HG02840 (cell line): ENCODE measurements at regions not wholly inside any gene's neighbourhood (a gene's known extent, or its start where the extent isn't known, plus 50 kb on each side); places are given as distances from the start of the nearest gene placed in this dataset.

Source experiments
- ATAC-seq: cut with Tn5 transposase; IDR thresholded peaks from one replicate; pipeline ENCODE4 v1.9.1; 2021; ENCODE audit warnings: mild to moderate bottlenecking, moderate library complexity, moderate number of reproducible peaks; ENCODE audit not compliant: unreplicated experiment, low FRiP score

DNA sequence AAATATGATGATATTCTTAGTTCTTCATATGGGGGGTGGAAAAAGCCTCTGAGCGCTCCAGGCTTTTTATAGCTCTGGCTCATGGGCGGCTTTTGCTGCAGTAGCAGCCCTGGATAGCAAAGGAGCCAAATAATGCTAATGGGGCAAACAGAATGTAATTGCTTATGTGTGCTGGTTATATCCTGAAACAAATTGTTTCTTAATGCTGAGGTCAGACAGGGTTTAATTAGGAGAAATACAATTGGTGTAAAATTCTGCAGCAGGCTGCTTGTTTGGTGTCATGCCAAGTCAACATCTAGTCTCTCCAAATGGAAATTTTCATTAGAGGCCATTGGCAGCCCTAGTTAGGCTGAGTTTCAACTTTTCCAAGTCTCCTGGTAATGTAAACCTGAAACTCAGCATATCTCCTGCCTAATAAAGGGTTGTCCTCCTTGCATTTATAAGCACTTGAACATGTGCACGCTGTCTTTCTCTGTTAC is 530.1 kb upstream of the NOX3 start:
- no peak for ATAC-seq

DNA sequence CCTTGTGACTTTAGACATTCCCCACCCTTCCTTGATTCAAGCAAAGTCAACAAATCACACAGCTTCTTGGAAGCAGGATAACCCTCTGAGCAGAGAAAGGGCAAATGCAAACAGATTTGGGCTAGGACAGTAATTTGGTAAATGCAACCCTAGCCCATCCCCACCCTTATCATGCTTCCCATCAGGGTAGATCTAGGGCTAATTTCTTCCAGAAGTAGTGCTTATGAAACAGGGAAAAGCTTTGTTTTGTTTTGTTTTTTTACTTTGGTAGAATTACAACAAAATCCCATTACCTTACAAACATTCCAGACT is 525.1 kb upstream of the NOX3 start:
- ATAC-seq = no peak

DNA sequence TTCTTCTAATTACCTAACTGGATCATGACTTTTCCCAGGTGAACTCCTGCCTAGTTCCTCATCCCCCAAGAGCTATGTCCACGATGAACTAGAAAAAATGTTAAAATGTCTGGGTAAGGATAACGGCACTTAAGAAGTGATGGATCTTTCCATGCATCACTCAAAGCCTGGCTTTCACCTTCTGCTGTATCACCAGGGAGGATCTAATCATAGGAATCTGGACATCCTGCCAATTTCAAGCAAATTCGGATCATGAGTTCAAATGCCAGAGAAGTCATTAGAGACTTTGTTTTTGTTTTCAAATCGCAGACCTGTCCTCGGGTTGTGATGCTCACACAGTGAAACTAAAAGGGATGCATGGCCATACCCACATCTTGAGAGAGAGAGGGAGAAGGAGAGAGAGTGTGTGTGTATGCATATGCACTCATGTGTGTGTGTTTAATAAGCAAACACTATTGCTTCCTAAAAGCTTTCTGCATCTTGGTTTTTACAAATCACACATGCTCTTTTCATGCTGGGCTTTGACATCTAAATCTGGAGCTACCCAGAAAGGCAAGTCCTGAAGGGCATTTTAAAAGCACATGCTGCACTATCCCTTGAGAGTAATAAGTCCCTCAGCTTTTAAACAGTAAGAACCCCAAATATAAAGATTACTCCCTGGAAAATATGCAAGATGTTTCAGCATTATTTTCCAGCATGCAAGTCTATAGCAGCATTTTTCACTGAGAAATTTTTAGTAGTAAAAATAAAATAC is 524.6 kb upstream of the NOX3 start:
- no peak for ATAC-seq

DNA sequence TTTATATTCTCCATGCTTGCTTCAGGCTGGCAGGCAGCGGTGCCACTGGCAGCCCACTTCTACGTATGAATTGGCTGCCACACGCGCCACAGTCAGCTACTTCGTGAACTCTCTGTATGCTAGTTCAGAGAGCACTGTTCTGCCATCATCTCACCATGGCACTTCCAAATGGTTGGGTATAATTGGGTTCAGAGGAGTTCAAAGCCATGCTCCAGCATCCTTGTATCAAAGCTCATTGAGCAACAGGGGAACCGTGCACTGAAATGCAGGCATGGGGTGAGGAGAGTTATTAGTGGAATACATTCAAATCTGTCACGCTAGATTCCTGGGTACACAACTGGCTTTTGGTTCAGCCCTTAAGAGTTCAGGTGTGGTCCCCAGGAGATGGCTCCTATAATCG is 519.9 kb upstream of the NOX3 start:
- no peak for ATAC-seq

DNA sequence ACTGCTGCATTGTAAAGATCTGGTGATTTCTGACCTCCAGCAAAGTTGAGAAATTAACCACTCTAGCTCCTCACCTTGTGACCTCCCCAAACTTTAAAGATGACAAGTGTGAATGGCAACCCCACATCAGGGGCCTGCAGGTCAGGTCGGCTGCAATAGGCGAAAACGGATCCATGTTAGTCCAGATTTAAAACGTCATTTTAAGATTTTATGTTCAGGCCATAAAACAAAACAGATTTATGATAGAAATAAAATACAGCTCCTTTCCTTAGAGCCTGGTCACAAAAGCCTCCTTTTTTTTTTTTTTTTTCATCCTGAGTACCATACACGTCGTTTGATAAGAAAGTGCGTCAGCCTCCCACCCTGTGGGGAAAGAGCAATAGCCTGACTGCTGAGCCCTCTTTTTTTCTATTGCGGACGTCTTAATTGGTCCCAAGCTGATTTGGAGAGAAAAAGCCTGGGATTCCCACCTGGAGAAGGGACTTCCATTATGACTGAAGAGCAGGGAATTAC is 519.2 kb upstream of the NOX3 start:
- no peak for ATAC-seq

DNA sequence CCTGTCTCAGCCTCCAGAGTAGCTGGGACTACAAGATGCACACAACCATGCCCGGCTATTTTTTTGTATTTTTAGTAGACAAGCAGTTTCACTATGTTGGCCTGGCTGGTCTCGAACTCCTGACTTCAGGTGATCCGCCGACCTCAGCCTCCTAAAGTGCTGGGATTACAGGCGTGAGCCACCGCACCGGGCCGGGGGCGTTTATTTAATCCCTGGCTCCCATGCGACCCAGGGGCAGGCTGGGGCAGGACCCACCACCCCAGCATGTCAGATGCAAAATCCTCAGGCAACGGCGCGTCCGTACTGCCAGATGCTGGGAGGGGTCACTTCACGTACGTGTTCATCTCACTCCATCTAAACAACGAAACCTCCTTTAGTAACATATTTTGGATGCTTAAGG is 518.7 kb upstream of the NOX3 start:
- no peak for ATAC-seq

DNA sequence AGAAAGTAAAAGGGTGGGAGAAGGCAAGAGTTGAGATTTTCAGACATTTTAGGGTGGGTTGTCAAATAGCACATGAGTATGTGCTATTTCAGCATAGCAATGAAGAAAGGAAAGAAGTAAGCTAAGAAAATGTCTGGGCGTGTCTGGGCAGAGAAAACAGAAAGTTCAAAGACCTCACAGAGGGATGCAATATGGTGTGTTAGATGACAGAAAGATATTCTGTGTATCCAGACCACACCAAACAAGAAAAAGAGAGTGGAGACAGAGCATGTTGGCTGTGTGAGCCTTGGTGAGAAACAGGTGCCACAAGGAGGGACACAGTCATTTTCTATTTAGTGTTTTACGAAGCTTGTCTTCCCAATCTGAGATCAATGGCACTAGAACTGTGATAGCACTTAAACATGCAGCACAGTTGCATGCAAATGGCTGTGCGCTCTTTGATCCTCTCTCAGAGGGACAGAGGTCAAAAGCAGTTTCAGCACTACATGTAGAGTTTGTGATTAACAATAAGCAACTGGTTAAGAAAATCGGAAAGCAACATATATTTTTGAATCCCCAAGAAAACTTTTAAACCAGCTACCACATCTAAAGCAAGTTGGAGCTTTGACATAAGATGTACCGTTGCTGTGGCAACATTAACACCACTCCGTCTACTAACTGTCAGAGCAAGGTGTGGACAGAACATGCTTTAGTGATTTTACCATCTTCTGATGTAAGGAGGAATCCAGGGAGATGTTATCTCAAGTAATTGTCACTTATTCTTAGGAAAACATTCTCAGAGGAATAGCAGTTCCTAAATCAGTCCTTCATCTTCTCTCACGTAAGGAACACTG is 515.5 kb upstream of the NOX3 start:
- no peak for ATAC-seq

DNA sequence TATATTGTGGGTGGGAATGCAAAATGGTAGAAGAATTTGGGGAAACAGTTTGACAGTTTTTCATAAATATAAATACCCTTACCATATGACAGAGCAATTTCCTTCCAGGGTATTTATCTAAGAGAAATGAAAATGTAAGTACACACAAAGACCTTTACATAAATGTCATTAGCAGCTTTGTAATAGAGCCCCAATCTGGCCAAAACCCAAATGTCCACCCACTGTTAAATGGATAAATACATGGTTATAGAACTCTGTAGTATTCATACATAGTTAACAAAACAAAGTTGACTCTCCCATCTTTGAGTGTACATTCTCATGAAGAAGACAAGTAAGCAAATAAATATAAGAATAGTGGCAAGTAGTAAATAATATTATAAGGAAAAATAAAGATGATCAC is 514.8 kb upstream of the NOX3 start:
- no peak for ATAC-seq

DNA sequence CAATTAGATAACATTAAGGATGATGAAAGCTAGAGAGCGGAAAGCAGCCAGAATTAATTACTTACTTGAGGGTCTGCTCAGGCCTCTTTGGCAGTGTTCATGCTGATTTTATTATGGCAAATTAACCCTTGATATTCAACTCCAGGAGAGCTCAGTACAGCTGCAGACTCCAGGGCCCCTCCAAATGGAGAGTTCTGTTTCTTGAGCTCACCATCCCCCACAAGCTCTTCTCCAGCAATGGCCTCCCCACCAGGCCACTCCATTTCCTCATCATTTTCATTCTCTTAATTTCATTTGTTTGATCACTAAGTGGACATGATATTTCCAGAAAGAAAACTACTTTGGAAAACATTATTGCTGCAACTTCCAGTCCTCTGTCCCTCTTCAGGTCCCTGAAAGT is 513.3 kb upstream of the NOX3 start:
- no peak for ATAC-seq

DNA sequence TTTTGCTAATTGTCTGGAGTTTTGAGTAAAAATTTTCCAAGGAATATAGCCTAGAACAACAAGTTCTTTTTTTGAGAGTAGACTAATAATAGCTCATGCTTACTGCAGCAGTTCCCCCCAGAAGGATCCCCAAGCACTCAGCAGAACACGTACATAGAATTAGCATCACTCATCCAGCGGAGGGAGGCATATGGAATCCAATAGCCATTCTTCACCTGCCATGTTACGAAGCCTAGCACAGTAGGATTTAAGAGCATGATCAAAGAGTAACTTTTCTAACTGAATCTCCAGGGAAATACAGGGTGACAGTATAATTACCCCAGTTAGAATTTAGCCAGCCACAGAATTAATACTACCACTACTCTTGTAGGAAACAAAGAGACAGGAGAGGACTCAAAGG is 511.7 kb upstream of the NOX3 start:
- ATAC-seq = no peak

DNA sequence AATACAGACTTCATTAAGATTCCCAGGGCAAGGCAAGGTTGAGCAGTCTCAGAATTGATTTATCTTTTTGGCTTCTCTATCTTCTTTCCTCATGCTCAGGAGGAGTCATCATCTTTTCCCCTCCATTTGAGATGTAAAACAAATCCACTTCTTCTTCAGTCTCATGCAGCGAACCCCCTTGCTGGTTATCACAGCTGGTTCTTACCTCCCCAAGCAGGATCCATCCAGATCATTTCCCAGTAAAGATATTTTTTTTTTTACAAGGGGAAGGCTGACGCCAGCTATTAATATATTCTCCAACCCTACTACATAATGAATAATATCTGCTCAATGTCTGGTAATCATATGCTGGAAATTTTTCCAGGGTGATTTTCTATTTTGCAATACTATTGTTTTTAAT is 508.9 kb upstream of the NOX3 start:
- no peak for ATAC-seq

DNA sequence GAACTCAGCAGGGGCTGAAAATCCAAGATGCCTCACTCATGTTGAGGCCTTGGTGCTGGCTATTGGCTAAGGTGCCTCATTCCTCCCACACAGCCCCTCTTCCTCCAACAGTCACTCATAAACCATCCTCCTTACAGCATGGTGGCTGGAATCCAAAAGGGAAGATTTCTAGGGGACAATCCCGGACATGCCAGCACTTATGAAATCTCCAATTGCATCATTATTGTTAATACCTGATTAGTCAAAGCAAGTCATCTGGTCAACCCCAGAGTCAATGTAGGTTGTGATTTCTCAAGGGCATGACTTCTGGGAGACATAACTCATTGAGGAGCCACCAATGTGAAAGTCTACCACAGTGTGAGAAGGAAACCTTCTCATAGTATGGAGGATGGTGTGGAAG is 506.6 kb upstream of the NOX3 start:
- ATAC-seq = no peak

DNA sequence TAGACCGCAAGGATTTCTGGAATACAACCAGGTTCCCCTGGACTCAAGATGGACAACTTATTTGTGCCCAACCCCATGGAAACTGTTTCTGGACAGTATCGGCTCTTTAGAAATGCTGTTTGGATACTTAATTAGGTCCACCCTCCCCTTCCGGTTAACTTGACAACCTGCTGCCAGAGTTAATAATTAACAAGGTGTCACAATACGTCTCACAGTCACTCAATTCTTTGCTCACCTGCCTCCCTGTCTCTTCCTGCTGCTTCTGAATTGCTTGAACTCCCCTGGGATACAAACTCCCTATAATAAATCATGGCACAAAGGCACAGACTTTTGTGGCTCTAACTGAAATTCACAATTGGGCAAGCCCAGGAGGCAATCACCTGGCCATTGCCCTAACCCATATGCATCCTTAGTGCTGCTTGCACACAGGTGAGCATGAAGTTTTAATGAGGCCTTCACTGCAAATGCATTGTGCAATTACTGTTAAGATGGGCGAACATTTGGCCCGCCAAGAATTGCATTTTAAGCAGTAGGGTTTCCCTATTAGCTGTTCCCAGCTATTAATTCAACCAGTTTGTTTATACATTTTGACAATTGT is 504.4 kb upstream of the NOX3 start:
- no peak for ATAC-seq

DNA sequence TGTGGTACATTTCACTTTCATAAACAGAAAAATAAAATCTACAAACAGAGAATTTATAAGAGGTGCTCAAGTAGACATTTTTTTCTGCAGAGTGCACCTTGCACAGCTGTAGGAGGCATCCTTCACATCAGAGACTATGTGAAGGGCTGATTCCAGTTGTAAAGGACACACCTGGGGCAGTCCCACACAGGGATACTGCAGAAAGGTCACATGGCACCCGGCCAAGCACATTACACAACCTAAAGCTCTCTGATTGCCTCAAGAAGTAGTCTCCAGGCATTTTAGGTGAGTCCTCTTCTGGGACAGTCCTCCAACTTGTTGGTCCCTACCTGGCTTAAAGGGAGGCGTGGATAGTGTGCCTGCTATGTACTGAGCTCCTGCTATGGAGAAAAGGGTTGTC is 502.9 kb upstream of the NOX3 start:
- no peak for ATAC-seq

DNA sequence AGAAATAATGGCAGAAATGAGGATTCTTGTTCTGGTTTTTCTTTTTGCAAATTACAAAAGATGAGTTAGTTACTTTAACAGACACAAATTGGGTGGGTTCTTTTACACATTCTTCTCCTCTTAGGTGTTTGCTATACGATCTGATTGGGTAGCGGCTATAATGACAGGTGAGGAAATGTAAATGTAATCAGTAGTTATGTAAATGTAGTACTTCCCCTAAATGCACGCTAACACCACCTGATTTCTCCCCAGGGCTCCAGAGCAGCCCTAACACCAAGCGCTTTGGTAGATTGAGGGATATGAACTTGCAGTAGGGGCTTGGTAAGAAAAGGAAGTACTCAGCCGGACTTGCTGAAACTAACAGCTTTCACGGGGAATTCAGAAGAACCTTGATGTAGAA is 499.4 kb upstream of the NOX3 start:
- ATAC-seq = no peak

DNA sequence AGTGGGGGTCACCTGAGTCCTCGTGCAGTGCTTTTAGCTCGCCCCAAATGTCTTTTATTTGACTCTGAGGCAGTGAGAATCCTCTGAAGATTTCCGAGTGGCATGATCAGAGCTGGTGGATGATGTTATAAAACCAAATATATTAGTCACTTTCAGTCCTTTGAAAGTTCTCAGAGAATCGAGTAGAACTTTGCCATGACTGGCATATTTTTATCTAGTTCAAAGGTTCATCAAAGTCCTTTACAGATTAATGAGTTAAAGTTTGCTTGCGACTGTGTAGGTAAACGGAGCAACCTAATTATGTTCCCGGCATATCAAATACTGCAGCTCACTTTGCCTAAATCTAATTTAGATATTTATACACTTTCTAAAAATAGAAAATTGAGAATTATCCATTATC is 498.5 kb upstream of the NOX3 start:
- ATAC-seq = no peak

DNA sequence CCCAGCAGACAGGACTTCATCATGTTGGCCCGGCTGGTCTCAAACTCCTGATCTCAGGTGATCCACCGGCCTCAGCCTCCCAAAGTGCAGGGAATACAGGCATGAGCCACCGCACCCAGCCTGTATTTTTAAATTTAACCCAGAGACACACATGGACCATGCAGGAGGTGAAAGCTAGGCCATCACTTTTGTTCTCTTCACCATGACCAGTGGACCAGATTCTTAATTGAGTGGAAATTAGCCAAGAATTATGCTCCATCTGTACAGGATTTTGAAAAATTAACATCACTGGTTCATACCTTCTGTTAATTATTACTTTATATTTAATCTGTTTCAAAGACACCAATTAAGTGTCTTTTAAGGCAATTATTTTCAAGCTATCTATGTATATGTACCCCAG is 493.6 kb upstream of the NOX3 start:
- ATAC-seq = no peak

DNA sequence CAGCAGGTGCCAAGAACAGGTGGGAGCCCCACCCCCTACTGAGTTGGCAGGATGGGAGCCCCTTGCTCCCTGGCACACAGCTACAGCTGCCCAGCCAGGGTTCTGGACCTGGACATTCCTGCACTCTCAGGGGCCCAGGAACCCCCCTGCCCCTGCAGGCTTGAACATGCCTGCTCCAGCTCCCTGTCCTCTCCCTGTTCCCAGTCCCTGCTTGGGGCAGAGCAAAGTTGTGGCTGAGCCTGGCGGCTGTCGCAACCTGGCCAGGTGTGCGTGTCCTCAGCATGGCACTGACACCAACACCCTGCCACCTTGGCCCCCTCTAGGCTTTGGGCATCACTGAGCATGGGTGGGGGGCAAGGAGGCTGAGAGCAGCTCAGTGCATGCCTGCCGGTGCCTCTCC is 491.2 kb upstream of the NOX3 start:
- no peak for ATAC-seq

DNA sequence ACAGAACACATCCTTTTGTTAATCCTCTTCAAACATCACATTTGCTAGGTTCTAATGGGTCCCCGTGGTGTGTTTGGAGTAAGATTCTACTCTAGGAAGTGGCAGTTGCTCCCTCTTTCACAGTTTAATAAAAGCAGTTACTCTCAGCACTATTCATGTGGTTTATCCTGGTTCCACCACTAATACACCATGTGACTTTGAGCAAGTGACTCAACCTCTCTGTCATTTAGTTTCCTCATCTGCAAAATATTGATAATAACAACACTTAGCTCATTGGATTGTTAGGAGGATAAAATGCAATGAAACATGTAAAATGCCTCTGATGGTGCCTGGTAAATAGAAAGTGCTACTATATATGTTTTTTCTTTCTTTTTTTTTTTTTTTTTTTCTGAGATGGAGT is 488.0 kb upstream of the NOX3 start:
- no peak for ATAC-seq

DNA sequence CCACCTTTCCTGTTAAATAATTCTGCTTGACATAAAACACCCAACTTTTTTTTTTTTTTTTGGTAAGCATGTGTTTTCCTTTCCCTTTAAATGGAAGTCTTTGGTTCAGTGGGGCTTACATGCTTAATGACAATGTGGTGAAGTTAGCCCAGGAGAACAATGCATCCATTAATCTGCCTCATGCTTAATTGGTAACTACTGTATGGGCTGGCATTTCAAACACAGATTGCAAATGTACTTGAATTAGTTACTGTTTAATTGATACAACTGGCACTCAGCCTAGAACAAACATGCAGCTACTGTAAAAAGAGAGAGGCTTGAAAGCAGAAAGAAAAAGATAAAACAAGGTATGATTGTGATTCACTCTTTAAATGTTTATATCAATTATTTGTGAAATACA is 483.6 kb upstream of the NOX3 start:
- no peak for ATAC-seq

DNA sequence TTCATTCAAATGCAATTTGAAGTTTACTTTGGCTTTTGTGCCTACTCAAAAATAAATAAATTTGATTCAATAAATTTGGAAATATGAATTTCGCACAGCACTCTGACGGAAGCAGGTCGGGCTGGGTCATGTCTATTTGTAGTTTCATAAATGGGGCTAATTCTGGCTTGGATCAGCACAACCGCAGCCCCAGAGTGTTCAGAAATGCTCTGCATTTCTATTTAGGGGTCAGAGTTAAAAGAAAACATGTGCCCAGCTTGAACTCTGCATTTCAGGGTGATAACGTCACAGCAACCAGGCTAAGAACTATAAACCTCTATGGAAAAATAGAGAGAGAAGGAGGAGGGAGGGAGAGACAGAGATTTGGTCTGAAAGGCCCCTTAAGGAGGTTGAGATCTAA is 480.9 kb upstream of the NOX3 start:
- ATAC-seq = no peak

DNA sequence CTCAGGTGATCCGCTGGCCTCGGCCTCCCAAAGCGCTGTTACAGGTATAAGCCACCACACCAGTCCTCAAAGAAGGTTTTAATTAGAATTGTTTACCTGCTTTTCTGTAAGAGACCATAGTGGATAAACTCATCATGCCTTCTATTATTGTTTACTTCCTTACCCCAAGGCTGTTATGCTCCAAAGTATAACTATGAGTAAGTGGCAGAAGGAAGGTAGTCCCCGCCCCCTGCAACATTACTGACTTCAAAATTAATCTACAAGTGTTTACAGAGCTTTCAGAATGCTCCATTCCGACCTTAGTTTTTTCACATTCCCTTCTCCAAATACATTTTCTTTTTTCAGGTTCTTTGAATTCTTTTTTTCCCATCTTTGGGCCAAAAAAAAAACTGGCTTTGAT is 480.5 kb upstream of the NOX3 start:
- no peak for ATAC-seq
